Stimulated activated CD8-positive, alpha-beta memory T cell treated with anti-CD3 and anti-CD28 coated beads, Interleukin-12 subunit alpha, Interleukin-12 subunit beta, amount 100 ng/mL, for 4 hours (primary cell): ENCODE measurements at regions not wholly inside any gene's neighbourhood (a gene's known extent, or its start where the extent isn't known, plus 50 kb on each side); places are given as distances from the start of the nearest gene placed in this dataset.
"Not testable (repeated sequence)": the region's sequence is repeated elsewhere in the genome, so short reads cannot be mapped to it uniquely, and the experiment has no call there.

ENCODE experiments used
- DNase-seq: peaks from one replicate; pipeline ENCODE4 v3.0.0-alpha.2; 2020; ENCODE audit warnings: low read depth

DNA sequence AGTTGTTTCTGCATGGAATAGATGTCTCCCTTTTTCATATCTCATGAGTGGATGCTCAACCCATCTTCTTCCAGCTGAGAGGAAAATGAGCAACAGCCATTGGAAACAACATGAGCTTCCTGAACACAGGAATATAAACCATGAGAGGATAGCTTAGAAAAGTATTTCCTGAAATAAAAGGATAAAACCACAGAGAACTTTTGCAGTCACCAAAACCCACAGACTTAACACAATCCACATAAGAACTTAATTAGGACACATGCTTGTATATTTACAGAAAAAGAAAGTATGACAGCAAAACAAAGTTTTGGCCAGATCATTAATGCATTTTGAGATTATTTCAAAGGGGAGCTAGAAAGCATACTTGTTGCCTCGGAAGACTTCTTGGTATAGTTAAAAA is 180.5 kb upstream of the RASGRP1 start:
- DNase-seq = no peak

DNA sequence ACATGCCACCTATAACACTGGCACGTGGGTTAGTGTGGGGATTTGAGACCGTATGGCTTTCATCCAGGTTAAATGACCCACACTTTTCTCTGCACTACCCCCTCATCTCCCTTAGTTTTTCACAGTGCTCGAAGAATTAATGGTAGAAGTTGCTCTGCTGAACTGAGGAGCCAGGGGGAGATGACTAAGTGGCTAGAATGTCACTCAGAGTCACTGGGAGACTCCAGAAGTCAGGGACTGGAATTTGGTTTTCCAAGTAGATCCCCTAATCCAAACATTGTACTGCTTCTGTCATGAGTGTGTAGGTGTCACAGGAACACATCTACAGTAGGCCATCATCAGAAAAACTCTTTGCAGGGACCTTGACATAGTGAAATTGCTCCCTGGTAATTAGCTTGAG is 181.0 kb upstream of the RASGRP1 start:
- no peak for DNase-seq

GRCh38 chr15:38746211-38746610 is 181.6 kb upstream of the RASGRP1 start:
- no peak for DNase-seq

GRCh38 chr15:38748710-38749109 is 184.1 kb upstream of the RASGRP1 start:
- DNase-seq = no peak

DNA sequence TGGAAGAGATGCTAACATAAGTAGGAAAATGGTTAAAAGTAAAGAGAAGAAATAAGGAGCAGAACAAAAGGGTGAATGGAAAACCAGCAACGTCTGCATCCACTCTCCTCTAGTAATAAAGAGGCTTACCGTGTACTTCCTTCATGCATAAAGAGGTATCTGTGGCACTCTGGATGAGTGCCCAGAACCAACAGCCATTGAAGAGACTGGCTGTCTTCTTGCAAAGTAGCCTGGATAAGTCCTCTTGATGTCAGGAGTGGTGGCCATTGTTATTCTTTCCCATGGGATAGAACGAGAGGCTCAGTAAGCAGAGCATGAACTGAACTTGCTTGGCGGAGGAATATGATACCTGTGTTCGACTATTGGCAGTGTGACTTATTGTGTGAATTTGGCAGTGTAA is 186.2 kb upstream of the RASGRP1 start:
- no peak for DNase-seq

- DNase-seq = no peak
Measured at GRCh38 chr15:38755718-38756117, 191.1 kb upstream of the RASGRP1 start.

GRCh38 chr15:38756441-38756840 is 191.8 kb upstream of the RASGRP1 start:
- no peak for DNase-seq

- no peak for DNase-seq
Measured at GRCh38 chr15:38758043-38758442, 193.4 kb upstream of the RASGRP1 start.

GRCh38 chr15:38761681-38762080 is 197.1 kb upstream of the RASGRP1 start:
- DNase-seq = no peak

DNA sequence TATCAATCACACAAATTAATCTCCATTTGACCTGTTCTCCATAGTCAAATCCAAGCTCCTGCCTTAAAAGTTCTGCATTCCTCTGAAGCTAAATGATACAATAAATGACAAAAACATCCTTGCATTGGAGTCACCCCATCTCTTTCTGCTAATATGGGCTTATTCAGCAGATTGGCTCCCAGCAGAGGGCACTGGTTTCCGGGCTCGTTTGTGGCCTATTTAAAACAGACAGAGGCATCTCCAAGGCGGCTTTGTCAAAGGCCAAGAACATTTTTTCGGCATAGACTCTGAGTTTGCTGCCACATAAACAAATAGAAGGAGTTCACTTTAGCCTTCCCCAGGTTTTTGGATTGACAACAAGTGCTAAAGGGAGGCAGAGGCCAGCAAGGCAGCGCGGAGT is 204.4 kb upstream of the RASGRP1 start:
- DNase-seq = no peak

- no peak for DNase-seq
Measured at GRCh38 chr15:38769492-38769891, 204.9 kb upstream of the RASGRP1 start.

DNA sequence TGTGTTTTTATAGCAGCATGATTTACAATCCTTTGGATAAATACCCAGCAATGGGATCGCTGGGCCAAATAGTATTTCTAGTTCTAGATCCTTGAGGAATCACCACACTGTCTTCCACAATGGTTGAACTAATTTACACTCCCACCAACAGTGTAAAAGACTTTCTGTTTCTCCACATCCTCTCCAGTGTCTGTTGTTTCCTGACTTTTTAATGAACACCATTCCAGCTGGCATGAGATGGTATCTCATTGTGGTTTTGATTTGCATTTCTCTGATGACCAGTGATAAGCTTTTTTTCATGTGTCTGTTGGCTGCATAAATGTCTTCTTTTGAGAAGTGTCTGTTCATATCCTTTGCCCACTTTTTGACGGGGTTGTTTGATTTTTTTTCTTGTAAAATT is 209.5 kb upstream of the RASGRP1 start:
- not testable (repeated sequence) for DNase-seq

GRCh38 chr15:38781196-38781595 is 216.6 kb upstream of the RASGRP1 start:
- DNase-seq = no peak

DNA sequence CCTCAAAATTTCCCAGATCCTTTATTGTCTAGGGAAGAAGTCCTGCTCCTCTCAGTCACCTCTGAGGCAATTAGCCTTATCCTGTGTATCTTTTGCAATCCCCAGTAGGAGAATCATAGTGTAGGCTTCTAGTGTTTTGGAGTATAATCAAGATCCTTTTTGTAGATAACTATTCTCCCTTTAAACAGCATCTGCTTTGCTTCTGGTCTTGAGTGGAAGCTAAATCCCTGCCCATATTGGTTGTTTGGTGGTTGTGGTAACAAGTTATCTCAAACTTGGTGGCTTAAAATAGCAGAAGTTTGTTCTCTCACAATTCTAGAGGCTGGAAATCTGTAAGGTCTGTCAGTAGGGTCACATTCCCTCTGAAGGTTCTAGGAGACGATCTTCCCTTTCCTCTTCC is 217.5 kb upstream of the RASGRP1 start:
- no peak for DNase-seq

DNA sequence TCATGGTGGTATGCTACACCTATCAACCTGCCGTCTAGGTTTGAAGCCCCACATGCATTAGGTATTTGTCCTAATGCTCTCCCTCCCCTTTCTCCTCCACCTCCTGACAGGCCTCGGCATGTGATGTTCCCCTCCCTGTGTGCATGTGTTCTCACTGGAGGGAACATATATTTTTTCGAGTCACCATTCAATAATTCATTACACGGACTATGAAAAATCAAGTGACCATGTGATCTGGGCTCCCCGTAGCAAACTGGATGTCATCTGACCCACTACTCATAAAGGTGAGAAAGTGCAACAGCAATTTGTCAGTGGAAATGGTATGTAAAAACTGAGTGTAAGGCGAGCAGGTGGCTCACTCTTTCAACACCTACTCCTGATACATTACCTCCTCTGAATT is 224.3 kb upstream of the RASGRP1 start:
- no peak for DNase-seq

DNA sequence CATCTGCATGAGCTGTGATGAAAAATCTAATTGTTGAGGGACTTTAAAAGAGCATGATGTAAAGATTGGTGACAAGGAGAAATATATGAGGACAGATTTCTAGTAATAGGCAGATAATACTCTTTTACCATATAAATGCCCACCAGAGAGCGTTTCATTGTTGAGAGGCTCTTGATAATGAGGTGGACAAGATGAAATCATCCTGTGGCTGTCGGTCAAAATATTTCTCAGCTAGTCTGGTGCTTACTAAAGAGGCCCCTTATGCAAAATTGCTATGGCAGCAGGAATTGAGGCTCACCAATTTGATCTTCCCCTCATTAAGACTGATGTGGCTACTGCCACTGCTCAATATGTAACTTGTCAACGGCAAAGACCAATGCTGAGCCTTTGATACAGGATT is 225.0 kb upstream of the RASGRP1 start:
- DNase-seq = no peak

GRCh38 chr15:38793206-38793810 is 228.7 kb upstream of the RASGRP1 start:
- DNase-seq = no peak

- DNase-seq = no peak
Measured at GRCh38 chr15:38795471-38796245, 231.0 kb upstream of the RASGRP1 start.

DNA sequence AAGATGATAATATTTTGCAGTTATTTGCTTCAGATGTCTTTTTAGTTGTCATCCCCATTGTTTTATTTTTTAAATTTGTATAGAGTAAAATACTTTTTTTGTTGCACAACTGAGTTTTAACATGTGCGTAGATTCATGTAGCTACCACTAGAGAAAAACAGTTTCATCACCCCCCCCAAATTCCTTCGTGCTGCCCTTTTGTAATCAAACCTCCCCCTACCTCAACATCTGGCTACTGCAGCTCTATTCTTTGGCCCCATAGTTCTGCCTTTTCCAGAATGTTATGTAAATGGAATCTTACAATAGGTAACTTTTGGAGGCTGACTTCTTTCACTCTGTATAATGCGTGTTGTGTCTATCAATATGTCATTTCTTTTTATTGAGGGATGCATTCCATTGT is 232.0 kb upstream of the RASGRP1 start:
- DNase-seq = no peak

- DNase-seq = not testable (repeated sequence)
Measured at GRCh38 chr15:38797506-38797905, 232.9 kb upstream of the RASGRP1 start.

DNA sequence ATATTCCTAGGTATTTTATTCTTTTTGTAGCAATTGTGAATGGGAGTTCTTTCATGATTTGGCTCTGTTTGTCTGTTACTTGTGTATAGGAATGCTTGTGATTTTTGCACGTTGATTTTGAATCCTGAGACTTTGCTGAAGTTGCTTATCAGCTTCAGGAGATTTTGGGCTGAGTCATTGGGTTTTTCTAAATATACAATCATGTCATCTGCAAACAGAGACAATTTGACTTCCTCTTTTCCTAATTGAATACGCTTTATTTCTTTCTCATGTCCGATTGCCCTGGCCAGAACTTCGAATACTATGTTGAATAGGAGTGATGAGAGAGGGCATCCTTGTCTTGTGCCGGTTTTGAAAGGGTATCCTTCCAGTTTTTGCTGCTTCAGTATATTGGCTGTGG is 234.6 kb upstream of the RASGRP1 start:
- DNase-seq = not testable (repeated sequence)

DNA sequence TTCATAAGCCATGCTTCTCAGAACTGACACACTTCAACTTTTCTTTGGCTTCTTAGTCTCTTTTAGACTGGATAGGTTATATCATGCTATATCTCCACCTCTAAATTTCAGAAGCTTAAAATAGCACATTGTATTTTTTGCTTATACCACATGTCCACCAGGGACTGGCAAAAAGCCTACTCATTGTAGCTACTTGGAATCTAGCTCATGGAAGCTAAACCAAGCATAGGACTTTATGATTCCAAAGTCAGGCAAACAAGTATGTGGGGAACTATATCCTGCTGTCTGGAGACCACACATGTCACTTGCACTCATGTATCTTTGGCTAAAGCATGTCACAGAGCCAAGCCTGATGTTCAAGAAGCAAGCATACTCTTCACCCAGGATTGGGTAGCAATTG is 245.0 kb upstream of the RASGRP1 start:
- no peak for DNase-seq

DNA sequence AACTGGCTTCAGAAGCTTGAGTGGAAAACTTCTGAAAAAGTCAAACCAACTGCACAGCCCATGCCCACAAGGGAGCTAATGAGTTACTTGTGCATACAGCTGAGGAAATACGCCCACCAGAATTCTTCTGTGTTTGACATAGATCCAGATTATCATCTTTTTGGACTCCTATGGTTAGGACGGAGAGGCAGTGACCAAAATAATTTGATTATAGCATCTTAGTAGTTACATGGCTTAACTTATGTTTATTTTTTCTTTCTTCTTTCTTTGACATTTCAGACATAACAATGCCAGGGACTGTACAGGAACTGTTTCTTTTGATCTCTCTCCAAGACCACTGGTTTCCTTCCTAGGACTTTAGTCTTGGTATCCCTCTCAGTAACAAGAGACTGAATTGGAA is 246.1 kb upstream of the RASGRP1 start:
- no peak for DNase-seq

GRCh38 chr15:38814254-38814653 is 249.6 kb upstream of the RASGRP1 start:
- DNase-seq = not testable (repeated sequence)
